HG02973 (cell line): ENCODE measurements at regions not wholly inside any gene's neighbourhood (a gene's known extent, or its start where the extent isn't known, plus 50 kb on each side); places are given as distances from the start of the nearest gene placed in this dataset.
"Not testable (repeated sequence)": the region's sequence is repeated elsewhere in the genome, so short reads cannot be mapped to it uniquely, and the experiment has no call there.

Experiments
- ATAC-seq: cut with Tn5 transposase; IDR thresholded peaks from one replicate; pipeline ENCODE4 v1.9.1; 2021; ENCODE audit warnings: moderate library complexity; ENCODE audit not compliant: unreplicated experiment

DNA sequence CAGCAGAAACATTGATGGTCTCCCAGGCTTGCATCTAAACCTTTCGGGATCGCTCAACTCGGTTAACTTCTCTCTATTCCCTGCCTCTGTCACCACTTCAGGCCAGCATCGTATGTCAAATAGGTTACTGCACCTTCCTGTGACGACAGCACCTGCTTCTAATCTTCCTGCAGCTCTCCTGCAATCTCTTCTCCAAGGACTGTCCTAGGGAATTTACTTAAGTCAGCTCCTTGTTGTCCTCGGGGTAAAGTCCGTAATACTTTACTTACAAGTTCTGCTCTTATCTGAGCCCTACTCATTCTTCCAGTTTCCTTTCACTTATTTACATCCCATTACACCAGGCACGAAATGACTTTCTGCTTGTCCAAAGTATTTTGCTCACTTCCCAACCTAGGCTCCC lies 372.7 kb upstream of the AKR1E2 start:
- ATAC-seq = no peak

DNA sequence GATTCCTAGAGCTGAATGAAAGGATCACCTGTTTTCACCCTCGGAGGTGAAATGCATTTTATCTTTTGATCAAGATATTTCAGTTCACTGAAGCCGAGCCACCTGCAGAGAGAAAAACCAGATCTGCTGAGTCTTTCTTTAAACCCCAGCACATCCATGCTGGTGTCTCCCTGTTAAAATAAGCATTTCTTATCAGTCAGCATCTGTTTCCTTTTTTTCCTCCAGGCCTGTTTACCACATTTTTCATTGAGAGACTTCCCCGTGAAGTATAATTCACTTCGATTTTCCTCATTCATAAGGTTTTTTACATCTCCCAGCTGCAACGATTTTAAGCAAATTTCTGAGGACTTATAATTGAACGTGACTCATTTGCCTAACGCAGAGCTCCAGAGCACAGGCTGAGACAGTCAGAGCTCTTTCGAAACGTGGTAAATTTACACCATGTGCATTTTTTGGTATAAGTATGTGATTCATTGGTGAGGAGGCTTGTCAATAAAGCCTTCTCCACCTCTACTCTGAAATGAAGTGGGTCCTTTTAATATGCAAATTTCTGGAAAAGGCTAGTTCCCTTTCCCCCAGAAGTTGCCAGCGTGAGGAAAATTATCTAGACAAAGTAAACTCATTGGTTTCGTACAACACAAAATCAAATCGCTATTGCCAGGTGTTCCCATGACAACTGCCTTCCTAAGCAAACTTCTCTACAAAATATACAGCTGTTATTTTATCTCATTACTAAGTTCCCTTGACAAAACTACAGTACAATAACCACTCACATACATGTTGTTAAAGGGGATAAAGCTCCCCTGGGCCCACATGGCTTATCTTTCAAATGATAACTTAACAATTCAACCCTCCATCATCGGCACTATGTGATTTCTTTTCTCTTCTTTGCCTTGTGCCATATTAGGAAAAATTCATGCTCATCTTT lies 374.8 kb upstream of the AKR1E2 start:
- ATAC-seq = no peak

- no peak for ATAC-seq
Observed at GRCh38 chr10:4450169-4450568, 375.8 kb upstream of the AKR1E2 start.

DNA sequence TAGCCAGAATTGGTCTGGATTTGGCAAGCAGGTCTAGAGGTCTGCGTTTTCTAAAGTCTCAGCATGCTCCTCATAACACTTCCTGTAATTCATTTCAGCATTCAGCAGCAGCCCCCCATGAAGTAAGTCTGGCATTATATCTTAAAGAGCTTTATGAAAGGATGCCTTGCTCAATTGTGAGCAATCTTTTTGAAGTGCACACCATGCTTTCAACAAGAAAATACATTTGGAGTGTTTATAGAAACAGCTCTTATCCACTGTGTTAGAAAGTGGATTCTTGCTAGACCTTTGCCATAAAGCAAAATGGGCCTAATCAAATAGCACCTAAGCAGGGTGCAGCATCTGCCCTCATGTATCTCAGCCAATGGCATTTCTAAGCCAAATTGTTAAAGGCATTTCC lies 378.0 kb upstream of the AKR1E2 start:
- ATAC-seq = no peak

DNA sequence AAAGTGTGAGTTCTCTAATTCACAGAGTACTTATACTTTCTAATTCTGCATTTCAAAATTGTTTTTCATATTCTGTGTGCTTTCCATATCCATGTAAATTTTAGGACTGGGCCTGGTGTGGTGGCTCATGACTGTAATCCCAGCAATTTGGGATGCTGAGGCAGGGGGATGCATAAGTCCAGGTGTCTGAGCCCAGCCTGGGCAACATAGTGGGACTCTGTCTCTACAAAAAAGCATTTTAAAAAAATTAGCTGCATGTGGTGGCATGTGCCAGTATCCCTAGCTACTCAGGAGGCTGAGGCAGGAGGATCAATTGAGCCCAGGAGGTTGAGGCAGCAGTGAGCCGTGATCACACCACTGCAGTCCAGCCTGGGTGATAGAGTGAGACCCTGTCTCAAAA lies 382.6 kb upstream of the AKR1E2 start:
- no peak for ATAC-seq

DNA sequence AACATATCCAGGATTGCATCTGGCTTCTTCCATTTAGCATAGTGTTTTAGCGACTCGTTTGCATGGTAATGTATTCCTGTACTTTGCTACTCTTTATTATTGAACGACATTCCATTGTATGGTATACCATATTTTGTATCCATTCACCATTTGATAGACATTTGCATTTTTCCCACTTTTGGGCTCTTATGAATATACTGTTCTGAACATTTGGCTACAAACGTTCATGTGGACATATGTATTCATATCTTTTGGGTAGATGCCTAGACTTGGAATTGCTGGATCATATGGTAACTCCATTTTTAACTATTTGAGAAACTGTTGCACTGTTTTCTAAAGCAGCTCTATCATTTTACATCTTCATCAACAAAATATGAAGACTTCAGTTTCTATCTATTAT lies 383.7 kb upstream of the AKR1E2 start:
- ATAC-seq = no peak

DNA sequence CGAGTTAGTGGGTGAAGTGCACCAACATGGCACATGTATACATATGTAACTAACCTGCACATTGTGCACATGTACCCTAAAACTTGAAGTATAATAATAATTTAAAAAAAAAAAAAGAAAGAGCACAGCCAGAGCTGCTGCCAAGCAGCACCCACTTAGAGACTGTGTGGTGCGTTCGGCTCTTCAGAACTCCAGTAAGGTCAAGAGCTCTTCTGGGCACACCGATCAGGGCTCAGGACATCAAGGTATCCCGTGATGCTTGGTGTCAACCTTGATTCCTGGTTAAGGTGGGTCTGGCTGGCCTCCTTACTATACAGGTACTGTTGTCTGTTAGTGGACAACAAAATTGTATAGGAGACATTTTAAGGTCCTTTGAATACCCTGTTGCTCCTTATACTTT lies 385.7 kb upstream of the AKR1E2 start:
- ATAC-seq = no peak

GRCh38 chr10:4437791-4438190 lies 388.2 kb upstream of the AKR1E2 start:
- ATAC-seq = no peak

- no peak for ATAC-seq
Observed at GRCh38 chr10:4437061-4437460, 388.9 kb upstream of the AKR1E2 start.

DNA sequence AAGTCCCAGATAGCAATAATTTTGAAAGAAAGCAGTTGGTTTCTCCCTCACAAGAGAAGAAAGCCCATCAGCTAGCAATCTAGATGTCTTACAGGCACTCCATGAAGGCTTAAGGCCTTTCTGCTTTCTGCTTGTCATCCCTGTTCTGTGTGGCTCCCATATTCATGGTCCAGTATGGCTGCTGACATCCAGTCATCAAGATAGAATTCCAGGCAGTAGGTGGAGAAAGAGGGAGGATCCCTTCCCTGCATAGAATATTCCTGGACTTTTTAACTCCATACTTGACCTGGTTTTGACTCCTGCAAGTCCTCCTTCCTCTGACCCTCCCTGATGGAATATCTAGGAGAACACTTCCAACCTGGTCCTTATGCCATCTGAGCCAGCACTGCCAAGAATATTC lies 389.9 kb upstream of the AKR1E2 start:
- no peak for ATAC-seq

- ATAC-seq = no peak
Observed at GRCh38 chr10:4434516-4435071, 391.4 kb upstream of the AKR1E2 start.

- no peak for ATAC-seq
Observed at GRCh38 chr10:4434105-4434504, 391.9 kb upstream of the AKR1E2 start.

GRCh38 chr10:4431114-4431863 lies 394.7 kb upstream of the AKR1E2 start:
- ATAC-seq = no peak

DNA sequence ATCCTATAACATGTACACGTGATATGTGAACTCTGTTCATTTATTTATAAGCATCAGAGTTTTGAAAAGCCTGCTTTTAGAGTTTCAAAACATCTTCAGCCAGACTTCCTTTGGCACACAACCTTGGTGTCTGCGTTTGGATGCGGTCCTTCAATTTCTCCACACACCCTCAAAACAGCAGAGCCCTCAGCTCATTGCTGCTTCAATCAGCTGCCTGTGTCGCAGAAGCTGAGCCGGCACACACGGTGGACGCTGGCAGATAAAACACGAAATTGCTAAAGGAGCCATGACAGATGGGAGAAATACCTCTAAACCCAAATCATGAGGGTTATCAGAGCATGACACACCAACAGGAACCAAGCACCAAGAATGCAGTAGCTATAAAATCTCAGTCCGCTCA lies 396.4 kb upstream of the AKR1E2 start:
- no peak for ATAC-seq

DNA sequence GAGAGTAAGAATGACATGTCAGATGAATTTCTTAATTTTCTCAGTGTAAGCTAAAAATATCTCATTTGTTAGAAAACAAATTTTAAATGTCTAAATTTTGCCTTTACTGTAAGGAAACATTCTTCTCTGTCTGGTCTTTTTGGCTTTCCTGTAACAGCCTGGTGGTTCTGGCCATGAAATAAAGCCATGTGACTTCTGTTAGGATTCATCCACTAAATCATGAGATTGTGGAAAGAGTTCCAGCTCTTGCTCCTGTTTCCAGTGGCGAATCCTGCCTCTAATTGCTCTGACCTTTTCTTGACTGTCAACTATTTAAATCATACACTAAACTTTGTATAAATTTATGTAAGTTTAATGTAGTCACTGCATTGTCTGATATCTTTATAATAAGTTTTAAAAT lies 398.5 kb upstream of the AKR1E2 start:
- no peak for ATAC-seq

DNA sequence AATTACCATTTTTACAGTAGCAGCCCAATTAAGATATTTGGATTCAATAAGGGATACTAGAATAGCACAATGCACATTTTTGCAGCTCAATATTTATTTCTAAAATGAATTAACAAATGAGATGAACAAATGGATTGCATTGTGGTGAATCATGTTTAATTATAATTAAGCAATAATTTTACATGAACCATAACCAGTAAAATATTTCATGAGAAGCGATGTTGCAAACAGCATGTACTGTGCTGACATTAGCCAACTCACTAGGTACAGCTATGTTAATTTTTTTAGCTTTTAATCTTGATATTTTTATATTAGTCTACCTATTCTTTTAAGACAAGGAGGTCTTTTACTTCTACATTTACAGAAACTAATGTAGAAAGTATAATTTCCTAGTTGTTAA lies 399.1 kb upstream of the AKR1E2 start:
- ATAC-seq = no peak

- ATAC-seq = no peak
Observed at GRCh38 chr10:4409319-4409718, 416.7 kb upstream of the AKR1E2 start.

- no peak for ATAC-seq
Observed at GRCh38 chr10:4407783-4408182, 418.2 kb upstream of the AKR1E2 start.

DNA sequence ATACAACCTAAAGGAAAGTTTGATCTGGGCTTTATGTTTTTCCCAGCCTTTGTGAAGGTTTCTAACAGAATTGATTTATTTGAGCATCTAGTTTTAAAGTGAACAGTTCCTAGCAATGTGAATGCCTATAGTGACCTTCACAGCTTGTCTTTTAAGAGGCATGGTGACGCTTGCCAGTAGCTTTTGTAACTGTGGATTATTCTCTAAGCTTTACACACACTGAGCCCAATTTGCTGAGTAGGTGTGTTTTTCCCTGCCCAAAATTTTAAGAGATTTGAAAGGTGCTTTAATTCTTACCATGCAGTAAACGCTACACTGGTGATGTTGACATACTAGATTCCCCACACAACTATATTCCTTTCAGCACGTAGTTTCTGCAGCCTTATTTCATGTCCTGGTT lies 420.2 kb upstream of the AKR1E2 start:
- no peak for ATAC-seq

- ATAC-seq = no peak
Observed at GRCh38 chr10:4403638-4404252, 422.3 kb upstream of the AKR1E2 start.

DNA sequence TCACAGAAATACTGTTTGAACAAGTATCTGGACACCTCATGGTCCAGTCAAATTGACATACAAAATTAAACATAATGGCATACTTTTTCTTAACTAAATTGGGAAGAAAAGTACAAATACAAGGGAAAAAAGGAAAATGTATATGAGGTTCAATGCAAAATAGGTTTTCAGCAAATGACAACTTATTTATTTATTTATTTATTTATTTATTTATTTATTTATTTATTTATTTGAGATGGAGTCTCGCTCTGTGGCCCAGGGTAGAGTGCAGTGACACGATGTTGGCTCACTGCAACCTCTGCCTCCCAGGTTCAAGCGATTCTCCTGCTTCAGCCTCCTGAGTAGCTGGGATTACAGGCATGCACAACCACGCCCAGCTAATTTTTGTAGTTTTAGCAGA lies 424.9 kb upstream of the AKR1E2 start:
- not testable (repeated sequence) for ATAC-seq

DNA sequence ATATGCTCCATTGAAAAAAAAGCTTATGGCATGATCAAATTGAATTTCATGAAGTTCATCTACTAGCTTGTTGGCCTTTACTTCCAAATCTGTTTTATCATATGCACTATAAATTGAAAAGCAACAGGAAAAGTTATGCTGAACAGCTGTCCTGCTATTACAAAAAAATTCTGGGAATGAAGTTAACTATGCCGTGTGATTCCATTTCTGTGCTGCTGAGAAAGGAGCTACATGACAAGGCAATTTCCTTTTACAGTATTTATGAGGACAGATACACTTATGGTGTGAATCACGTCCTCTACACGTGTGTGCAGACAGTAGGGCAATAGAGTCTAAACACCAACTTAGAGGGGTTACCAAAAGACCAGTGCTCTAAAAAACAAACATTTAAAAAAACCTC lies 426.5 kb upstream of the AKR1E2 start:
- ATAC-seq = no peak
